WTC11 (cell line): ENCODE measurements at regions not wholly inside any gene's neighbourhood (a gene's known extent, or its start where the extent isn't known, plus 50 kb on each side); places are given as distances from the start of the nearest gene placed in this dataset.

Experiments
- ATAC-seq: fragments of 200-7000 bp; cut with Tn5 transposase; 2 replicates; pipeline ENCODE4 v1.10.0; 2021; ENCODE audit warnings: mild to moderate bottlenecking, moderate library complexity
- CTCF ChIA-PET: fragments of 300-600 bp; sonication (Branson Sonifier 250); formaldehyde crosslinking; loops from one replicate; lab custom pipeline; 2021; ENCODE audit warnings: antibody characterized with exemption; lab: Charles Lee
- POLR2A ChIA-PET: fragments of 350-600 bp; sonication (Branson Sonifier 250); formaldehyde crosslinking; loops from one replicate; lab custom pipeline; 2021; ENCODE audit warnings: antibody characterized with exemption; lab: Charles Lee
- DNase-seq: peaks from one replicate; pipeline ENCODE4 v3.0.0; 2021; ENCODE audit warnings: low spot score
- H3K27ac Mint-ChIP-seq: 2 replicates; pipeline ENCODE4 v1.8.0; 2021; ENCODE audit warnings: mixed read lengths
- H3K27me3 Mint-ChIP-seq: 2 replicates; pipeline ENCODE4 v1.8.0; 2021; ENCODE audit warnings: low read depth, mild to moderate bottlenecking, moderate library complexity, mixed read lengths
- H3K36me3 Mint-ChIP-seq: 2 replicates; pipeline ENCODE4 v1.8.0; 2021; ENCODE audit warnings: mixed read lengths
- H3K4me1 Mint-ChIP-seq: 2 replicates; pipeline ENCODE4 v1.8.0; 2022; ENCODE audit warnings: mixed read lengths
- H3K4me3 Mint-ChIP-seq: 2 replicates; pipeline ENCODE4 v1.8.0; 2021; ENCODE audit warnings: mild to moderate bottlenecking, moderate library complexity, mixed read lengths
- H3K9me3 Mint-ChIP-seq: 2 replicates; pipeline ENCODE4 v1.8.0; 2021; ENCODE audit warnings: mixed read lengths
- E2F5 ChIP-seq: sonication (generic); formaldehyde crosslinking; IDR thresholded peaks from 2 replicates; pipeline ENCODE4 v1.8.1; 2022; ENCODE audit warnings: mild to moderate bottlenecking, moderate library complexity, missing genetic modification reagents
- HMGA2 ChIP-seq: fragments of 250-450 bp; sonication (Bioruptor Pico); IDR thresholded peaks from 2 replicates; pipeline ENCODE4 v1.4.0; 2021; ENCODE audit warnings: mild to moderate bottlenecking, moderate library complexity
- JUN ChIP-seq: sonication (generic); formaldehyde crosslinking; IDR thresholded peaks from 2 replicates; pipeline ENCODE4 v1.8.0; 2023; ENCODE audit warnings: mild to moderate bottlenecking, missing genetic modification reagents
- MXD4 ChIP-seq: fragments of 250-450 bp; sonication (Bioruptor Pico); IDR thresholded peaks from 2 replicates; pipeline ENCODE4 v1.8.0; 2021; ENCODE audit warnings: mild to moderate bottlenecking, moderate library complexity, borderline replicate concordance
- MYBL2 ChIP-seq: sonication (generic); formaldehyde crosslinking; IDR thresholded peaks from 2 replicates; pipeline ENCODE4 v1.8.1; 2023; ENCODE audit warnings: mild to moderate bottlenecking, moderate library complexity, missing genetic modification reagents
- NFATC4 ChIP-seq: fragments of 250-450 bp; sonication (Bioruptor Pico); IDR thresholded peaks from 2 replicates; pipeline ENCODE4 v1.9.0; 2021; ENCODE audit warnings: mild to moderate bottlenecking
- OVOL2 ChIP-seq: fragments of 250-450 bp; sonication (Bioruptor Pico); IDR thresholded peaks from 2 replicates; pipeline ENCODE4 v1.9.0; 2021; ENCODE audit warnings: mild to moderate bottlenecking, borderline replicate concordance
- RELA ChIP-seq: sonication (generic); formaldehyde crosslinking; IDR thresholded peaks from 2 replicates; pipeline ENCODE4 v1.8.1; 2022; ENCODE audit warnings: missing genetic modification reagents, mild to moderate bottlenecking, borderline replicate concordance
- SMAD3 ChIP-seq: sonication (generic); formaldehyde crosslinking; IDR thresholded peaks from 2 replicates; pipeline ENCODE4 v1.8.0; 2022; ENCODE audit warnings: missing genetic modification reagents, mild to moderate bottlenecking, borderline replicate concordance
- SP1 ChIP-seq: sonication (generic); formaldehyde crosslinking; conservative IDR thresholded peaks from 2 replicates; pipeline ENCODE4 v1.8.1; 2022; ENCODE audit warnings: missing genetic modification reagents
- ZBTB21 ChIP-seq: sonication (generic); formaldehyde crosslinking; IDR thresholded peaks from 2 replicates; pipeline ENCODE4 v1.8.1; 2023; ENCODE audit warnings: mild to moderate bottlenecking, missing genetic modification reagents, borderline replicate concordance
- ZNF138 ChIP-seq: sonication (generic); formaldehyde crosslinking; conservative IDR thresholded peaks from 2 replicates; pipeline ENCODE4 v1.8.1; 2022; ENCODE audit warnings: mild to moderate bottlenecking, moderate library complexity, missing genetic modification reagents
- ZNF219 ChIP-seq: sonication (generic); formaldehyde crosslinking; IDR thresholded peaks from 2 replicates; pipeline ENCODE4 v1.8.0; 2023; ENCODE audit warnings: missing genetic modification reagents, mild to moderate bottlenecking, borderline replicate concordance
- ZNF263 ChIP-seq: sonication (generic); formaldehyde crosslinking; IDR thresholded peaks from 2 replicates; pipeline ENCODE4 v1.8.1; 2022; ENCODE audit warnings: low read depth, mild to moderate bottlenecking, moderate library complexity, missing genetic modification reagents
- ZNF317 ChIP-seq: sonication (generic); formaldehyde crosslinking; IDR thresholded peaks from 2 replicates; pipeline ENCODE4 v1.8.1; 2023; ENCODE audit warnings: low read depth, mild to moderate bottlenecking, moderate library complexity, missing genetic modification reagents, borderline replicate concordance
- ZNF416 ChIP-seq: fragments of 250-450 bp; sonication (Bioruptor Pico); IDR thresholded peaks from 2 replicates; pipeline ENCODE4 v1.9.0; 2021; ENCODE audit warnings: mild to moderate bottlenecking, inconsistent platforms
- ZNF512 ChIP-seq: sonication (generic); formaldehyde crosslinking; IDR thresholded peaks from 2 replicates; pipeline ENCODE4 v1.8.1; 2022; ENCODE audit warnings: missing genetic modification reagents, borderline replicate concordance
- TF ChIP-seq, protein P1 (sequence below): sonication (generic); formaldehyde crosslinking; IDR thresholded peaks from 2 replicates; pipeline ENCODE4 v1.8.1; 2023; ENCODE audit warnings: mild to moderate bottlenecking, missing genetic modification reagents, borderline replicate concordance

- TF ChIP-seq, protein P1, sequence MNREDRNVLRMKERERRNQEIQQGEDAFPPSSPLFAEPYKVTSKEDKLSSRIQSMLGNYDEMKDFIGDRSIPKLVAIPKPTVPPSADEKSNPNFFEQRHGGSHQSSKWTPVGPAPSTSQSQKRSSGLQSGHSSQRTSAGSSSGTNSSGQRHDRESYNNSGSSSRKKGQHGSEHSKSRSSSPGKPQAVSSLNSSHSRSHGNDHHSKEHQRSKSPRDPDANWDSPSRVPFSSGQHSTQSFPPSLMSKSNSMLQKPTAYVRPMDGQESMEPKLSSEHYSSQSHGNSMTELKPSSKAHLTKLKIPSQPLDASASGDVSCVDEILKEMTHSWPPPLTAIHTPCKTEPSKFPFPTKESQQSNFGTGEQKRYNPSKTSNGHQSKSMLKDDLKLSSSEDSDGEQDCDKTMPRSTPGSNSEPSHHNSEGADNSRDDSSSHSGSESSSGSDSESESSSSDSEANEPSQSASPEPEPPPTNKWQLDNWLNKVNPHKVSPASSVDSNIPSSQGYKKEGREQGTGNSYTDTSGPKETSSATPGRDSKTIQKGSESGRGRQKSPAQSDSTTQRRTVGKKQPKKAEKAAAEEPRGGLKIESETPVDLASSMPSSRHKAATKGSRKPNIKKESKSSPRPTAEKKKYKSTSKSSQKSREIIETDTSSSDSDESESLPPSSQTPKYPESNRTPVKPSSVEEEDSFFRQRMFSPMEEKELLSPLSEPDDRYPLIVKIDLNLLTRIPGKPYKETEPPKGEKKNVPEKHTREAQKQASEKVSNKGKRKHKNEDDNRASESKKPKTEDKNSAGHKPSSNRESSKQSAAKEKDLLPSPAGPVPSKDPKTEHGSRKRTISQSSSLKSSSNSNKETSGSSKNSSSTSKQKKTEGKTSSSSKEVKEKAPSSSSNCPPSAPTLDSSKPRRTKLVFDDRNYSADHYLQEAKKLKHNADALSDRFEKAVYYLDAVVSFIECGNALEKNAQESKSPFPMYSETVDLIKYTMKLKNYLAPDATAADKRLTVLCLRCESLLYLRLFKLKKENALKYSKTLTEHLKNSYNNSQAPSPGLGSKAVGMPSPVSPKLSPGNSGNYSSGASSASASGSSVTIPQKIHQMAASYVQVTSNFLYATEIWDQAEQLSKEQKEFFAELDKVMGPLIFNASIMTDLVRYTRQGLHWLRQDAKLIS = no peak
- no peak for TF ChIP-seq HMGA2 (CRISPR knock-in tag)
- TF ChIP-seq ZNF219 (CRISPR knock-in tag) = no peak
- TF ChIP-seq MYBL2 (CRISPR knock-in tag) = no peak
- no peak for TF ChIP-seq ZNF263 (CRISPR knock-in tag)
- no peak for TF ChIP-seq MXD4 (CRISPR knock-in tag)
- TF ChIP-seq ZBTB21 = no peak
- TF ChIP-seq SP1 (CRISPR knock-in tag) = no peak
- no peak for TF ChIP-seq ZNF512 (CRISPR knock-in tag)
- TF ChIP-seq ZNF416 (CRISPR knock-in tag) = no peak
- no peak for TF ChIP-seq RELA
- no peak for TF ChIP-seq E2F5
These were observed 51.0 kb upstream of the MSMB start (continued) for GRCh38 chr10:46096909-46097575.

- Mint-ChIP-seq H3K36me3 (no peaks in the 10 kb centered on the region), H3K4me1 (peaks cover 26% of the 10 kb centered on the region), H3K4me3 (no peak overlapping the region), H3K9me3 (no peaks in the 10 kb centered on the region), H3K27me3 (no peaks in the 10 kb centered on the region), H3K27ac (0 out of 2 replicates have a peak overlapping the region, but pooled peaks have one; percentile 32)
- ChIA-PET CTCF (interaction anchor here (1.1 to 1.5 kb wide), 3 partner anchors 70 to 132 kb away, joined by 4 to 6 read pairs (median 5); no protein-coding TSS in a partner anchor), POLR2A (no interaction called here)
- TF ChIP-seq ZNF138 (CRISPR knock-in tag) (no peak), NFATC4 (CRISPR knock-in tag) (no peak), HMGA2 (CRISPR knock-in tag) (no peak), SMAD3 (no peak), OVOL2 (CRISPR knock-in tag) (no peak), ZNF317 (no peak), JUN (CRISPR knock-in tag) (no peak)
- no peak for DNase-seq
- ATAC-seq = no peak
These were observed 51.7 kb upstream of the MSMB start for GRCh38 chr10:46097576-46098317.
